ENCODE measurements at regions not wholly inside any gene's neighbourhood (a gene's known extent, or its start where the extent isn't known, plus 50 kb on each side); places are given as distances from the start of the nearest gene placed in this dataset.

DNA sequence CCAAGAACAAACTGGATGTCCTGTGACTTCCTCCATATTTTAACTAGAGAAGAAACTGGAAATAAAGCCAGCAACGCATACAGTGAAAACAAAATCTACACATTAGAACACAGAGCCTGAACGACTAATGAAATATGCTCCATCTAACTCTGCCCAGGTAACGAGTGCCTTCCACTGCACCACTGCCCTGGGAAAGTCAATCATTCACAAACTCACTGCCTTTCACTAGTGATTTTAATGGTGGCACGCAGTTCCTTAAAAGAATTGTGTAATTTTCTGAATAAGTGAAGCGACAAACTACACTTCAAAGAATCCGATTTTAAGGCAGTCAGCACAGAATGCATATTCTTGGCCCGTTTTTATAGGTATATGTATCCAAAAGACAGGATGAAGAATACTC, 416.0 kb downstream of the SHQ1 start:
- DNase-seq (ENCODE audit: low read depth), result no peak

DNA sequence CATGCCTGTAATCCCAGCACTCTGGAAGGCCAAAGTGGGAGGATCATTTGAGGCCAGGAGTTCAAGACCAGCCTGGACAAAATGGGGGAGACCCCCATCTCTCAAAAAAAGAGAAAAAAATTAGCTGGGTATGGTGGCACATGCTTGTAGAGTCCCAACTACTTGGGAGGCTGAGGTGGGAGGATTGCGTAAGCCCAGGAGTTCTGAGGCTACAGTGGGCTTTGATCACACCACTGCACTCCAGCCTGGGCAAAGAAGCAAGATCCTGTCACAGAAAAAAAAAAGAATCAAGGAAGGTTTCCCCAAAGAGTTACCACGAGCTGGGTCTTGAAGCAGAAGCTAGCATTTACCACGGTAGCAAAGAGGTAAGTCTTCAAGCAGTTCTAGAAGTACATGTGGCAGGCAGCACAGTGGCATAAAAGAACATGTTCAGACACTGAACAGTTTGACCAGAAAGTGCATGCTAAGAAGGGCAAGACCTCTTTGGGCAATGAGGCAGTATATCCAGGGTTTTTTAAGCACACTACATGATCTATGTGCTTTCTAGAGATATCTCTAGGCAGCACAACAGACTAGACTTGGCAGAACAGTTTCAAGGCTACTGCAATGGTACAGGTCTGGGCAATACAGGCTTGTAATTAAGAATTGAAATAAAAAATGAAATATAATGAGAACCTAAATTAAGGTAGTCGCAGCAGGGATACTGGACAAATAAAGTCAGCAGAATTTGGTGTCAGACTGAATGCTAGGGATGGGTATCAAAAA, 418.5 kb downstream of the SHQ1 start:
- no peak for DNase-seq (ENCODE audit: low read depth)

DNA sequence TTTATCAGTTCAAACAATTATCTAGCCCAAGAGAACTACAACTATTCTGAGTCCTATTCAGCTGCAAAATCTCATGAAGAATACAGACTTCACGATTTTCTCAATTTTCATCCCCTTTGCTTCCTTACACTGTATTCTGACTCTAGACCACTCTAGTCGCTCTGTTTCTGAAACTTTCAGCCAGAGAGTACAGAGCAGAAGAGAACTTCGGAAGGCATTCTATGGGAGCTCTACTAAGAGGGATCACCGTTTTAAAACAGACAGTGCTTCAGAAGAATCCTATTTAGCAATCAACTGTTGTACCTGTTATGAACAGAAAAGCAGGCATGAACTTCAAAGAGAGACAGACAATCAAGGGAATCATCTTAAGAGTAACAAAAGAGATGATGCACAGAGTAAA, 419.4 kb downstream of the SHQ1 start:
- no peak for DNase-seq (ENCODE audit: low read depth)

DNA sequence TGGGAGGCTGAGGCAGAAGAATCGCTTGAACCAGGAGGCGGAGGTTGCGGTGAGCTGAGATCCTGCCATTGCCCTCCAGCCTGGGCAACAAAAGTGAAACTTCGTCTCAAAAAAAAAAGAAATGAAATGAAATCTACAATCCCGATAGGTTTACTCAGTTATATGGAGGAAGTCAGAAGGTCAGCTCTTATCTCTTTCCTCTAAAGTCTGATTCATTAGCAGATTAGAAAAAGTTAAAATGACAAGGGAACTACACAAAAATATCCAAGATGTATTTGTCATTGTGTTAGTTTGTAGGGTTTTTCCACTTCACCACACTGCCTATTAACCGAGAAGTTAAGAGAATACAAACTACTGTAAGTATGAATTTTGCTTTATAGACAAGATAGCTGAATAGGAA, 420.6 kb downstream of the SHQ1 start:
- no peak for DNase-seq (ENCODE audit: low read depth)

DNA sequence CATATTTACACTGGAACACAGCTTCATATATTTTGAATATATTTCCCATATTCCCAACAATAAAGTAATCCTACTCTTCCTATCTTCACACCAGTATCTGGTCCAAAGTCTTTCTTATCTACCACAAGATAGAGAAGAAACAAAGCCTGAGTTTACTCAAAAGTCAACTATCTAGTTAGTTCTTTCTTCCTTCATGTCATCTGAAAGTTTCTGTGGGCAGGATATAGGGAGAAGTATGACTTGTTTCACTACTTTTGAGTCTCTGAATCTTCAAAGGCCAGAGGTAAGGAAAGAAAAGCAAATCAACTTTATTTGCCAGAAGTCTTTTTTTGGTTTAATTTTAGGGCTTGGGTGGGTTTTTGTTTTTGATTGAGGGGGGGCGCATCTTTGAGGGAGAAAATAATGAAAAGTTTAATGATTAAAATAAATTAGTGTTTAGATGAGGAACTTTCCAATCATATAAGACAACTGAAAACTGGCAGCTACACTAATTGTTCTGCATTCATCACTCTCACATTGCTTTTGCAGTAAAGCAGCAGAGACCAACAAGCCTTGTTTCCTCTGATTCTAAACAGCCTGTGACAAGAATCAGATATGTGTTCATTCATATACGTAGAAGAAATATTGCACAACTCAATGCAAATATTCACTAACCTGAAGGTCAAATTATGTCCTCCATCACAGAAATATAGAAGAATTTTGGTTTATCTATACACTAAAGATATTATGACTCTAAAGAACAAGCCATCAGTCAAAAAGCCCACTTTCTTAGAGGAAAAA, 421.4 kb downstream of the SHQ1 start:
- DNase-seq (ENCODE audit: low read depth), result no peak

DNA sequence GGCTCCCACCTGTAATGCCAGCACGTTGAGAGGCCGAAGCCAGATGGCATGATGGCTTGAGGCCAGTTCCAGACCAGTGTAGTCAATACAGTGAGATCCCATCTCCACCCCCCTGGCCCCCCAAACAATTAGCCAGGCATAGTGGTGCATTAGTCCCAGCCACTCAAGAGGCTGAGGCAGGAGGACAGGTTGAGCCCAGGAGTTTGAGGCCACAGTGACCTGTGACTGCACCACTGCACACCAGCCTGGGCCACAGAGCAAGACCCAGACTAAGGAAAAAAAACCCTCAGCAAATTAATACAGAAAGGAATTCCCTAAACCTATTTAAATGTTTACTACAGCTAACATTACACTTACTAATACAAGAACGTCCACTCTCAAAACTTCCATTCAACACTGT, 424.6 kb downstream of the SHQ1 start:
- no peak for DNase-seq (ENCODE audit: low read depth)

DNA sequence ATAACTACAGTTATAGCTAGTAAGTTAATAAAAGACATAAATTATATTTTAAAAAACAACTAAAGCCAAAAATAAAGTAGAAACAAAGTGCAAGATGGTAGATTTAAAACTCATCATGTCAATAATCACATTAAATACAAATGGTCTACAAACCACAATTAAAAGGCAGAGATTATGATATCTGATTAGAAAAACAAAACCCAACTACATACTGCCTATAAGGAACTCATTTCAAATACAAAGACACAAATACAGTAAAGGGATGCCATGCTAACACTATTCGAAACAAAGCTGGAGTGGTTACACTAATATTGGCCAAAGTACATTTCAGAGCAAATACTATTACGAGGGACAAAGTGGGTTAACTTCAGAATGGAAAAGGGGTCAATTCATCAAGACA, 426.5 kb downstream of the SHQ1 start:
- no peak for DNase-seq (ENCODE audit: low read depth)

DNA sequence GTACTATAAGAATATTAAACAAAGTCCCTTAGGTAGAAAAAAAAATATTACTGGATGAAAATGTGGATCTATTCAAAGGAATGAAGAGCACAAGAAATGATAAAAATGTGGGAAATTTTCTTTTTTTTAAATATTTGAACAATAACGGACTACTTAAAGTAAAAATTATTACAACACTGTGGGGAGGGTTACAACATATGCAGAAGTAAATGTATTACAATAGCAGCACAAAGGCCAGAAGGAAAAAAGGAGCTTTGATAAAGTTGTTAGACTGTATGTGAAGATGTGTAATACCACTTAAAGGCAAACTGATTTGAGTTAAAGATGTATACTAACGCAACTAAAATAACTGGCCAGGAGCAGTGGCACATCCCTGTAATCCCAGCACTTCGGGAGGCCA, 427.1 kb downstream of the SHQ1 start:
- DNase-seq (ENCODE audit: low read depth), result no peak

DNA sequence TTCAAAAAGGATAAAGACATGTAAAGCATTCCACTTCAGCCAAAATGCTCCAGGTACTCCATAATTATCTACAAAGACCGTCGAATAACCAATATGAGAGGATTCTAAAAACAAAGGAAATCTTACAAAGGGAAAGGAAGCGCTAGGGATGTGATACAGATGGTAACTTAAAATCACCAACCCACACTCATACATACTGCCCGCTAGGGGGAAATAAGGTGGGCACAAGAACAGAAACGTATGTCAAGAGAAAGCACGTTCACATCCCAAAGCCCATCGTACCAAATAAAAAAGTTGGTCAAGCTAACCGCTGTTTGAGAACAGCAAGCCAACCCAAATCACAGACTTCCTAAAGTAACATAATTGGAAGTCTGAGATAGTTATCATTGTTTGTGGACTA, 429.4 kb downstream of the SHQ1 start:
- no peak for DNase-seq (ENCODE audit: low read depth)

DNA sequence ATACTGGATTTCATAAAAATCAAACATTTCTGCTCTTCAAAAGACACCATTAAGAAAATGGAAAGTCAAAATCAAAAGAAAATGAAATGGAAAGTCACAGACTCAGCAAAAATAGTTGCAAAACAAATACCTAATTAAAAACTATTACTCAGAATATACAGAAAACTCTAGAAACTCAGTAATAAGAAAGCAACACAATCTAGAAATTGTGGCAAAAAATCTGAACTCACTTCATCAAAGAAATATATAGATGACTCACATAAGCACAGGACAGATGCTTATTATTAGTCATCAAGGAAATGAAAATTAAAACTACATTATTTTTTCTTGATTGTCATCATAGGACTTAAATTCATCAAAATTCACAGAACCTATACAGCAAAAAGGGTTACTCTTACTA, 430.0 kb downstream of the SHQ1 start:
- no peak for DNase-seq (ENCODE audit: low read depth)

DNA sequence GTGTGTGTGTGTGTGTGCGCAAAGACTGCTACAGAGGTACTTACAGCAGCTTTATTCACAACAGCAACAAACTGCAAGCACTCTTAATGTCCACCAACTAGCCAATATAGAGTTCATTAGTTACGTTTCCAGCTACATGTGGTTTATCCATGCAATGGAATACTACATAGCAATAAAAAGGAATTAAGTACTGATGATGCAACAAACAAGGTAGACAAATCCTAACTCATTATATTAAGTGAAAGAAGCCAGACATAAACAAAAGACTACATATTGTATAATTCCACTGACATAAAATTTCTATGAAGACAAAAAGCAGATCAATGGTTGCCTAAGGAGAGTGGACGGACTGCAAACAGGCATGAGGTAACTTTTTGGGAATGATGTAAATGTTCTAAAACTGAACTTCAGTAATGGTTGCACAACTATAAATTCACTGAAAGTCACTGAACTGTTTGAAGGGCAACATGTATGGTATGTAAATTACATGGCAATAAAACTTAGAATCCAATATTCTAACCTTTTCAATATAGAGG, 433.7 kb downstream of the SHQ1 start:
- DNase-seq (ENCODE audit: low read depth), result no peak

DNA sequence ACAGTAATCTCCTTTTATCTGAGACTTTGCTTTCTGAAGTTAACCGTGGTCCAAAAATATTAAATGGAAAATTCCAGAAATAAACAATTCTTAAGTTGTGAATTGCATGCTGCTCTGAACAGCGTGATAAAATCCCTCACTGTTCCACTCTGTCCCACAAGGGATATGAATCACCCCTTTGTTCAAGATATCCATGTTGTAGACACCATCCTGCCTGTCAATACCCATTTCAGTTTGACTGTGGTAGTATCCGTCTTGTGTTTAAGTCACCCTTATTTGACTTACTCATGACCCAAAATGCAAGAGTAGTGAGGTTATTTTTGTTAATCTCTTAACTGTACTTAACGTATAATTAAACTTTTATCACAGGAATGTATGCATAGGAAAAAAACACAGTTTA, 435.0 kb downstream of the SHQ1 start:
- no peak for DNase-seq (ENCODE audit: low read depth)

DNA sequence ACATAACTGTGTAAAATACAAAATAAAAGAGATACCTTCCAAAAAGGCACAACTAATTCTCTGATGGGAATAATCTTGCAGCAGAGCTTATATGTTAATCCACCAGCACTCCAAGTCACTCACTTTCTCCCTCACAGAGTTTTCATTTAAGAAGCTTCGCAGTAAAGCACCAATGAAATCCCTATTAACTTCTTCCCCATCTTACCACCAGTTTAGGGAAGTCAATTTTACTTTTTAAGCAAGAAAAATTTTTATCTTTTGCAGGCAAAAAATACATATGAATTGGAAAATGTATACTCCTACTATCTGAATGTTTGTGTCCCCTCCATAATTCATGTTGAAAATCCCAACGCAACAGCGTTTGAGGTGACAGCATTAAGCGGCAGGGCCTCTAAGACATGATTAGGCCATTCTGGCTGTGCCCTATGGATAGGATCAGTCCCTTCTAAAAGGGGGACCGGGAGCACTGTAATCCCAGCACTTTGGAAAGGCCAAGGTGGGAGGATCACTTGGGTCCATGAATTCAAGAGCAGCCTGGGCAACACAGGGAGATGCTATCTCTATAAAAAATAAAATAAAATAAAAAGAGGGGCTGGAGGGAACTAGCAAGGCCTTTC, 435.8 kb downstream of the SHQ1 start:
- DNase-seq (ENCODE audit: low read depth), result no peak

DNA sequence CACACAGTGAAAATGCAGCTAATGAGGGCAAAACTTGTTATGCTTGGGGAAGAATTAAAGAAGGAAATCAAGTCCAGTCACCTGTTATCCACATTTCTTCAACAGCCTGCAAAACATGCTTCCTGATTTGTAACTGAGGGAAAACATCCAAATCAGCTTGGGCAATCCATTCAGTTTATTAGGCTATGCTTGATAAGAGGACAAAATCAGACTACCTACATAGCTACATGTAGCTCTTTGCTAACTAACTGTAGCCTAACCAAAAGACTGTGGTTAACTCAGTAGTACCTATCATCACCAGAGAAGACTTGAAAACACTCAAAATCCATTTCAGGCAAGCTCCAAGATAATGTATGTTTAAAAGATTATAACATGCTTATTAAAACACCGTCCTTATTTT, 436.4 kb downstream of the SHQ1 start:
- no peak for DNase-seq (ENCODE audit: low read depth)

DNA sequence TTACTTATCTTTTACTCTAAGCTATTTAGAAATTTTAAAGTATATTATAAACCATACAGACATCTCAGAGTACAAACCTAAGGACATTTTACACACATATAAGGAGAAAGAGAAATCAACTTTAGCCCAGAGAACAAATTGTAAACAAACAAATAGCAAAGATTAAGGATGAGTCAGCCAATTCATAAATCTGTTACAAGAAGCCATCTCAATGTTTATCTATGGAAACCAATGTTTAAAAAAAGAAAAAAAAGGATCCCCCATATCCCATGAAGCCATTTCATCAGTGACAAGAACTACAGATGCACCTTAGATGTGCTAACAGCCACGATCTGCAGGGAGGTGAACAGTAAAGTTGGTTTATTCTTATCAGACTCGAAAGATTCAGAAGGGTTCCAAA, 437.1 kb downstream of the SHQ1 start:
- DNase-seq (ENCODE audit: low read depth), result no peak

DNA sequence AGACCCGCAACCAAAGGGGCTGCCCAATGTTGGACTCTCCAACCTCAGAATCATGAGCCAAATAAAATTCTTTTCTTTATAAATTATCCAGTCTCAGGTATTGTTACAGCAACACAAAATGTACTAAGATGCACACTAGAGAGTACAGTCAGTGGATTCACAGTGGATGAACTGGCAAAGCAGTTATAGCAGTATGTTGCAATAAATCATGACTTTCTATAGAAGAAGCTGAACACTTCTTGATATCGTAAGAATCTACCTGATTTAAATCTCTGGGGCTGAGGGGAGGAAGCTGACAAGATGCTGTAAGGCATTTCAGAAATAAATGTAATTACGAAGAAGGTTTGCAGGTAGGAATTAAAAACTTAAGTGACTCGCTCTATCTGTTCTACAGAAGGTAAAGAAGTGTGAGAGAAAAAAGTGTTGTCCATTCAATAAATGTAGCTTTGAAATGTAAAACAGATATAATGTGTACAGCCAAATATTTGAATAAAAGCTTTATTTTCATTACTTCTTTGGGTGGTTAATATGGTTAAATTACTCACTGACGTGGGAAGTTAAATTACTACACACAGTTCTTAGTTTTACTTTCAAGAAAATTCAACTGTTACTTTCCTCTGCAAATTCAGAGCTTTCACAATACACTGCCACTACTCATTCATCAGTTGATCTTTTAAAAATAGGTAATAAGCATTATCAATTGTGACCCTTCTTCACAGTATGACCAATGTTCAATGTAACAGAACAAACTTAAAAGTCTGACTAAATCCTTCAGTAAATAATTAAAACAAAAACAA, 439.1 kb downstream of the SHQ1 start:
- DNase-seq (ENCODE audit: low read depth), result no peak

DNA sequence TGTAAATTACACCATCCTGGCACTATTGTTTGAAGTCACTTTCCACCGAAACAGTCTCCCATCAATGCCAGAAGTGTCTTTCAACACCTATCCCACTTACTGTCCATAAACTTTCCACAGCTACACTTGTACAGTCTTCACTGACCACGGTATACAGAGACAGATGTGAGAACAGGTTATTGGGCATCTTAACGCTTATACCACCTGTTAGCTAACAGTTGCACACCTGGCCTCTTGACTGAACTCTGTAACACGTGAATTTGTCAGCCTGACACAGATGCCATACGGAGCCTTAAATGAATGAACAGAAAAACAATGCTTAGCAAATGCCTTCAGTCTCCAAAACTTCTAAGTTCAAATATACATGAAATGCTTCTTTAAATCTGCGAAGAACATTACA, 440.5 kb downstream of the SHQ1 start:
- DNase-seq (ENCODE audit: low read depth), result no peak

DNA sequence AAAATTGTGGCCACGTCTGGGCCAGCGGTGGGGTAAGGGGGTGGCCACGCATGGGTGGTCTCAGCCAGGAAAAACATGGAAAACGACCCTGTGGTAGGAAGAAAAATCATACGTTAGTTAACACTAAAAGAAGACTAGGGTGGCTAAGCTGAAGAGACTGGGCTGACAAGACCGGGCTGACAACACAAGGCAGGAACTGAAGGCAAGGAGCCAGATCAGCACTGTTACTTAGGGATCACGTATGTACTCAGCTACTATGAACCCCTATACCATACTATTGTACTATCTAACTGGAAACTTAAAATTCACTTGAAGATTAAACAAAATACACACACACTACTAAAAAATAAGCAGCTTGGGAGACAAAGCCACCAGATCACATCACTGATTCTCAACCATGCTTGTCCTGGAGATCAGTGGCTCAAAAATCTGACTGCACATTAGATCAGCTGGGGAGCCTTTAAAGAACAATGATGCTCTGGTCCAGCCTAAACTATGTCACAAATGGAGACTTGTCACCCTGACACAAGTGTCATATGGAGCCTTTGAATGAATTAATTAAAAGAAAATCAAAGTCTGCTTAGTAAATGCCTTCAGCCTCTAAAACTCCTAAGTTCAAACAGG, 442.2 kb downstream of the SHQ1 start:
- DNase-seq (ENCODE audit: low read depth), result no peak

DNA sequence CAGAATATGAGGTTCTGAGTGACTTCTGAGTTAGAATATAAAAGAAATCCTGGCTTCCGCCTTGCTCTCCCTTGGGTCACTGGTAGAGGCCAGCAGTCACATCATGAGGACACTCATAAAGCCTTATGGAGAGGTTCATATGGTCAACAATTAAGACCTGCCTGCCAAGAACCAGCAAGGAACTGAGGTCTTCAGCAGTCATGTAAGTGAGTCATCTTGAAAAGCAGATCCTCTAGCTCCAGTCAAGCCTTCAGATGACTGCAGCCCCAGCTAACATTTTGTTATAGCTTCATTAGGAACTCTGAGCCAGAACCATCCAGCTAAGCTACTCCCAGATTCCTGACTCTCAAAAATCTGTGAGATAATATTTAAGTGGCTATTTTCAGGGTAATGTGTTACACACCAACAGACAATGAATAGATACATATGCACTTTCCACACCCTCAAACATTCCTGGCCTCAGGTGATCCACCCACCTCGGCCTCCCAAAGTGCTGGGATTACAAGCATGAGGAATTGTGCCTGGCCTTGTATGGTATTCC, 447.2 kb downstream of the SHQ1 start:
- no peak for DNase-seq (ENCODE audit: low read depth)

DNA sequence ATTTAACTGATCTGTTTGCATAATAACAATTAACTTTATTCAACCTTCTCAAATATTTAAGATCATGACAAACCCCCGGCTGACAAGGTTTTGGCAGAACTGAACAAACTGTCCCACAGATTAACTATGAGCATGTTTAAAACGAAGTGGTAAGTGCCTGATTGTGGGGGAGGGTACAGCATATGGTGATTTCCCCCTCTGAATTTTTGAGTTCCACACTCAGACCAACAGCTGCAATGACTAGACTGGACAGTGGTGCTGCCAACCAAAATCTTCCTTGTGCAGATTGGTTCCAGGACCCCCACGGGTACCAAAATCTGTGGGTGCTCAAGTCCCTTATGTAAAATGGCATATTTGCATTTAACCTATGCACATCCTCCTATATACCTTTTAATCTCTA, 449.5 kb downstream of the SHQ1 start:
- DNase-seq (ENCODE audit: low read depth), result no peak

DNA sequence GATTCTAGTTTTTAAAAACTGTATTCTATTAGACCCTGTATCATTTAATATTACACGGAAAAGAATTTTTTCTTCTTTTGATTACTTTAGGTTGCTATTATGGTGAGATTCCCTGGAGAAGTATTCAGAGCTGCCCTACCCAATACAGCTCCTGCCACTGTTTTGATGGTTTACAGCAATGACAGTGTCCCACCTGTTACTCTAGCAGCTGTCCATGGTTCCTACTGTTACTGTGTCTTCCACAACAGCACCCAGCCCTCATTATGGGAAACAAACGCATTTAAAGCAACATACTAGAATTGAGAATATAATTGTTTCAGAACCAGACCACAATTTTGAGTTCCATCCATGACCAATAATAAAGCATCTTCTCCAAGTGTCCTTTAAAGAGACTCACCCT, 450.7 kb downstream of the SHQ1 start:
- no peak for DNase-seq (ENCODE audit: low read depth)

DNA sequence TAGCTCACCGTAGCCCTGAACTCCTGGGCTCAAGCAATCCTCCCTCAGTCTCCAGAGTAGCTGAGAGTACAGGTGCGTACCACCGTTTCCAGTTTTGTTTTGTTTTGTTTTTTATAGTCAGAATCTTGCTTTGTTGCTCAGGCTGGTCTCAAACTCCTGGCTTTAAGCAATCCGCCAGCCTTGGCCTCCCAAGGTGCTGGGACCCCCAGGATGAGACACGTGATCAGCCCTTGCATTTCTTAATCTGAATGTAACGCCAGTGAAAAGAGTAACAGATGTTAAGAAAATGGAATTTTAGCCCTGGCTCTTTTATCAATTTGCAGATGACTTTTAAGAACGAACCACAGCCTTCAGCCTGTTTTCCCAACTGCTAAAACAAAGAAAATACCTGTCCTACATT, 451.3 kb downstream of the SHQ1 start:
- DNase-seq (ENCODE audit: low read depth), result no peak

Data from activated T-helper 1 cell treated with Interleukin-2 at 50 U/mL for 16 hours (primary cell).